DND-41 (cell line): ENCODE measurements at regions not wholly inside any gene's neighbourhood (a gene's known extent, or its start where the extent isn't known, plus 50 kb on each side); places are given as distances from the start of the nearest gene placed in this dataset.

Experiments
- ATAC-seq: fragments of 200-7000 bp; cut with Tn5 transposase; 3 replicates; pipeline ENCODE4 v1.9.1; 2021; ENCODE audit warnings: low read depth; ENCODE audit not compliant: insufficient read depth
- DNase-seq: peaks from one replicate; pipeline ENCODE4 v3.0.0-alpha.2; 2020
- H2AFZ ChIP-seq: 2 replicates; pipeline ENCODE4 v1.6.0; 2012; ENCODE audit warnings: low read depth, low read length
- H3K27ac ChIP-seq: 2 replicates; pipeline ENCODE4 v1.5.1; 2012; ENCODE audit warnings: low read length, inconsistent platforms
- H3K27me3 ChIP-seq: fragments of 200-600 bp; sonication (generic); 2 replicates; pipeline ENCODE4 v1.6.0; 2012; ENCODE audit warnings: low read length, mild to moderate bottlenecking, inconsistent platforms; ENCODE audit not compliant: insufficient read depth, poor library complexity
- H3K36me3 ChIP-seq: 2 replicates; pipeline ENCODE4 v1.5.1; 2012; ENCODE audit warnings: low read length, inconsistent platforms; ENCODE audit not compliant: insufficient read depth
- H3K4me1 ChIP-seq: 2 replicates; pipeline ENCODE4 v1.5.1; 2012; ENCODE audit warnings: mild to moderate bottlenecking, low read length; ENCODE audit not compliant: insufficient read depth
- H3K4me2 ChIP-seq: 2 replicates; pipeline ENCODE4 v1.6.0; 2012; ENCODE audit warnings: mild to moderate bottlenecking, moderate library complexity, low read length, inconsistent platforms; ENCODE audit not compliant: insufficient read depth
- H3K4me3 ChIP-seq, 2 experiments: fragments of 200-600 bp in 1 of 2; shearing (Covaris generic) in 1 of 2; 2 replicates each; pipeline ENCODE4 v1.5.1; 2012 to 2016; ENCODE audit warnings: inconsistent platforms in 2 of 2, low read length in 2 of 2, mild to moderate bottlenecking in 2 of 2, low read depth in 1 of 2, moderate library complexity in 1 of 2
- H3K79me2 ChIP-seq: 2 replicates; pipeline ENCODE4 v1.6.0; 2012; ENCODE audit warnings: low read length, inconsistent platforms; ENCODE audit not compliant: insufficient read depth
- H3K9ac ChIP-seq: 2 replicates; pipeline ENCODE4 v1.6.0; 2012; ENCODE audit warnings: low read depth, mild to moderate bottlenecking, inconsistent platforms, low read length, moderate library complexity
- H3K9me3 ChIP-seq: 2 replicates; pipeline ENCODE4 v1.5.1; 2012; ENCODE audit warnings: low read length, moderate library complexity, mild to moderate bottlenecking, inconsistent platforms; ENCODE audit not compliant: insufficient read depth, severe bottlenecking
- H4K20me1 ChIP-seq: 2 replicates; pipeline ENCODE4 v1.6.0; 2012; ENCODE audit warnings: low read length; ENCODE audit not compliant: insufficient read depth
- EZH2 ChIP-seq: IDR thresholded peaks from 3 replicates; pipeline ENCODE4 v1.6.1; 2012; ENCODE audit warnings: borderline replicate concordance, low read depth, mild to moderate bottlenecking, moderate library complexity, low read length, inconsistent platforms; ENCODE audit not compliant: severe bottlenecking
- TF ChIP-seq, protein P1 (sequence below): IDR thresholded peaks from 2 replicates; pipeline ENCODE4 v1.5.1; 2012; ENCODE audit warnings: borderline replicate concordance, low read length, moderate library complexity, mild to moderate bottlenecking; ENCODE audit not compliant: poor library complexity, severe bottlenecking; ENCODE audit errors: extremely low read depth

DNA sequence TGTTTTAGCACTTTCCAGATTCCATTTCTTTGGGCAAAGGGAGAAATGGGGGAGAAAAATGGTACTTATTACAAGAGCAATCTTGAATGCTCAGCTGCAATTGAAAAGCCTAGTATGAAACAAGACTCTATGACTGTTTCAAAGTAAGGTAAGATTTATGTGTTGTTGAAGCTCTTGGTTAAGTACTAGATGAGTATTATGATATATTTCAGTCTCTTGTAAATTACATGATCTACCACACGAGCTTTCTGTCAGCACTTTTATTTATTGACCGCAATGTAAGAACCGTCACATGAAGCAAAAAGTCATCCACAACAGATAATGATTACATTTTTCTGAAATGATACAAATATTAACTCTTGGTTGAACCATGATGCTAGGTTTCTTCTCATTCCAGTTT, 906.7 kb upstream of the CHORDC1 start:
- Histone ChIP-seq H3K79me2 (no peaks in the 10 kb centered on the region), H3K27me3 (no peaks in the 10 kb centered on the region)
- no peak for DNase-seq

DNA sequence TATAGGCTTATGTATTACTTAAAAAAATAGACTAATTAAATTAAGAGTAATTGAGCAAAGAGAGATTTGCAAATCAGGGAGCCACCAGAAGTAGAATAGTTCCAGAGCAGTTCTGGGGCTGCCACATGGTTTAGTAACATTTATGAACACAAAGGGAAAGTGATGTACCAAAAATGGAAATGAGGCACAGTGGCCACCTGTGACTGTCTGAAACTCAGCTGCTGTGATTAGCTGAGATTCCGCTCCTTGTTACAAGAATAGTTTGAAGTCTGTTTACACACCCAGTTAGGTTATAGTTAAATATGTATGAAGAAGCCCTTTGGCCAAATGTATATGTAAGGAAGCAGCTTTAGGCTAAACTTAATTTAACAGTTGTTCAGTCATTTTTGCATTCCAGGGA, 901.5 kb upstream of the CHORDC1 start:
- peaks cover 2% of the 10 kb centered on the region for H3K9me3 ChIP-seq
- no peaks in the 10 kb centered on the region for H3K27me3 ChIP-seq
- TF ChIP-seq, protein P1, sequence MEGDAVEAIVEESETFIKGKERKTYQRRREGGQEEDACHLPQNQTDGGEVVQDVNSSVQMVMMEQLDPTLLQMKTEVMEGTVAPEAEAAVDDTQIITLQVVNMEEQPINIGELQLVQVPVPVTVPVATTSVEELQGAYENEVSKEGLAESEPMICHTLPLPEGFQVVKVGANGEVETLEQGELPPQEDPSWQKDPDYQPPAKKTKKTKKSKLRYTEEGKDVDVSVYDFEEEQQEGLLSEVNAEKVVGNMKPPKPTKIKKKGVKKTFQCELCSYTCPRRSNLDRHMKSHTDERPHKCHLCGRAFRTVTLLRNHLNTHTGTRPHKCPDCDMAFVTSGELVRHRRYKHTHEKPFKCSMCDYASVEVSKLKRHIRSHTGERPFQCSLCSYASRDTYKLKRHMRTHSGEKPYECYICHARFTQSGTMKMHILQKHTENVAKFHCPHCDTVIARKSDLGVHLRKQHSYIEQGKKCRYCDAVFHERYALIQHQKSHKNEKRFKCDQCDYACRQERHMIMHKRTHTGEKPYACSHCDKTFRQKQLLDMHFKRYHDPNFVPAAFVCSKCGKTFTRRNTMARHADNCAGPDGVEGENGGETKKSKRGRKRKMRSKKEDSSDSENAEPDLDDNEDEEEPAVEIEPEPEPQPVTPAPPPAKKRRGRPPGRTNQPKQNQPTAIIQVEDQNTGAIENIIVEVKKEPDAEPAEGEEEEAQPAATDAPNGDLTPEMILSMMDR = no peak
- no peak for TF ChIP-seq EZH2
- no peak overlapping the region for H3K4me3 ChIP-seq
- no peak for ATAC-seq
- H3K4me2 ChIP-seq = no peak overlapping the region
- DNase-seq = no peak
- no peaks in the 10 kb centered on the region for H3K79me2 ChIP-seq
- H3K9ac ChIP-seq = no peak overlapping the region
- H3K4me1 ChIP-seq = no peaks in the 10 kb centered on the region
- H2AFZ ChIP-seq = no peak overlapping the region
- no peaks in the 10 kb centered on the region for H4K20me1 ChIP-seq
- no peak overlapping the region for H3K27ac ChIP-seq
- H3K36me3 ChIP-seq = no peaks in the 10 kb centered on the region

More for the DNA sequence above, 906.7 kb upstream of the CHORDC1 start:
- peaks cover 2% of the 10 kb centered on the region for H3K9me3 ChIP-seq
- TF ChIP-seq, protein P1 = no peak
- no peak for TF ChIP-seq EZH2
- H2AFZ ChIP-seq = no peak overlapping the region
- no peak overlapping the region for H3K27ac ChIP-seq
- no peaks in the 10 kb centered on the region for H4K20me1 ChIP-seq
- no peak for ATAC-seq
- no peak overlapping the region for H3K4me3 ChIP-seq
- no peak overlapping the region for H3K4me2 ChIP-seq
- no peaks in the 10 kb centered on the region for H3K4me1 ChIP-seq
- H3K36me3 ChIP-seq = no peaks in the 10 kb centered on the region
- H3K9ac ChIP-seq = no peak overlapping the region

DNA sequence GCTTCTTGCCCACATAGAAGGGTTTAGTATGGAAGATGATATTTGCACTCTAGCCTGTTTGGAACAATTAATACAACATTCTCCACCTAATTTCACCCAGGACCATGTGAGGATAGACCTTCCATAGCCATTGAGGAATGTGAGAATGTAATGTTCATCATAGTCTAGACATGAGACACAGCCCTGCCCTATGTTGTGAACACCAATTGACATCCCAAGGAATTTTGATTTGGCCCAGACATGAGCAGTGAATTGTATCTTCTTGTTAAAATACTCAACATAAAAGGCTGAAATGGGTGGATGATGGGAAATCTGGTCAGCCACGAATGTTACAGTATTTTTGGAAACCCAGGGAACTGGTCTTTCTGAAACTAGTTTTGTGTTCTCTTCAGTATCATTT, 892.3 kb upstream of the CHORDC1 start:
- Histone ChIP-seq H3K9me3 (no peaks in the 10 kb centered on the region), H3K4me1 (no peaks in the 10 kb centered on the region), H3K27me3 (no peaks in the 10 kb centered on the region), H3K27ac (no peak overlapping the region), H4K20me1 (no peaks in the 10 kb centered on the region), H2AFZ (no peak overlapping the region), H3K4me3 (no peak overlapping the region), H3K36me3 (no peaks in the 10 kb centered on the region), H3K4me2 (no peak overlapping the region), H3K79me2 (no peaks in the 10 kb centered on the region), H3K9ac (no peak overlapping the region)
- DNase-seq (no peak), ATAC-seq (no peak)
- TF ChIP-seq, protein P1 = no peak
- no peak for TF ChIP-seq EZH2

DNA sequence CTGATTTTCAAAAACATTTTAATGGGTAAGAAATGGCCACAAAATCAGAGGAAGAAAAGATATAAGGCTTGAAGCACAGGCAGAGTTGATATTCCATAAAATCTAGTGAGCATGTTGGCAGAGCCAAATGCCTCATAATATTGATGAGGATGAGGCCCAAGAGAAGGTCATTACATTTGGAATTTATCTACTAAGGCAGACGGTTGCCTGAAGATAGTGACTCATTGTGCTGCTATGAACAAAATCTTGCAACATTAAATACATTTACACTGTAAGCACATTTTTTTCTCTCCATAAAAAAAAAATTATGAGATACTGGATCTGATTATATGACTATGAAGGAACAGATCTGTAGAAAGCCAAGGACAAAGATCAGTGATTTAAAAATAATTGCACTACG, 881.4 kb upstream of the CHORDC1 start:
- Histone ChIP-seq H3K27me3 (no peaks in the 10 kb centered on the region), H3K36me3 (no peaks in the 10 kb centered on the region), H3K9ac (no peak overlapping the region), H3K4me2 (no peak overlapping the region), H3K4me1 (no peaks in the 10 kb centered on the region), H4K20me1 (no peaks in the 10 kb centered on the region), H3K27ac (no peak overlapping the region), H3K9me3 (no peaks in the 10 kb centered on the region), H3K4me3 (no peak overlapping the region), H3K79me2 (no peaks in the 10 kb centered on the region), H2AFZ (no peak overlapping the region)
- ATAC-seq (no peak), DNase-seq (no peak)
- TF ChIP-seq, protein P1 = no peak
- TF ChIP-seq EZH2 = no peak
